ENCODE measurements at regions not wholly inside any gene's neighbourhood (a gene's known extent, or its start where the extent isn't known, plus 50 kb on each side); places are given as distances from the start of the nearest gene placed in this dataset.

GRCh38 chr21:28779914-28780313 lies 212.8 kb downstream of the LTN1 start:
- TF ChIP-seq CTCF (IDR thresholded peaks at IDR 0.05; ENCODE audit: insufficient read depth, low read depth, low read length, missing control alignments): no peak
- no peak overlapping the region for H3K4me3 ChIP-seq (ENCODE audit: low read length)
- no peak for DNase-seq (ENCODE audit: low read depth)

- H3K4me3 ChIP-seq (ENCODE audit: low read length): no peak overlapping the region
- TF ChIP-seq CTCF (IDR thresholded peaks at IDR 0.05; ENCODE audit: insufficient read depth, low read depth, low read length, missing control alignments): no peak
- no peak for DNase-seq (ENCODE audit: low read depth)
Observed at GRCh38 chr21:28776251-28776650, 216.4 kb downstream of the LTN1 start.

GRCh38 chr21:28775071-28775470 lies 217.6 kb downstream of the LTN1 start:
- DNase-seq (ENCODE audit: low read depth): no peak
- TF ChIP-seq CTCF (IDR thresholded peaks at IDR 0.05; ENCODE audit: insufficient read depth, low read depth, low read length, missing control alignments): no peak
- H3K4me3 ChIP-seq (ENCODE audit: low read length): no peak overlapping the region

- DNase-seq (ENCODE audit: low read depth): no peak
- TF ChIP-seq CTCF (IDR thresholded peaks at IDR 0.05; ENCODE audit: insufficient read depth, low read depth, low read length, missing control alignments): no peak
- H3K4me3 ChIP-seq (ENCODE audit: low read length): no peak overlapping the region
Observed at GRCh38 chr21:28773036-28773435, 219.6 kb downstream of the LTN1 start.

GRCh38 chr21:28771790-28772501 lies 220.7 kb downstream of the LTN1 start:
- no peak overlapping the region for H3K4me3 ChIP-seq (ENCODE audit: low read length)
- no peak for TF ChIP-seq CTCF (IDR thresholded peaks at IDR 0.05; ENCODE audit: insufficient read depth, low read depth, low read length, missing control alignments)
- DNase-seq (ENCODE audit: low read depth): no peak

- no peak for DNase-seq (ENCODE audit: low read depth)
- no peak overlapping the region for H3K4me3 ChIP-seq (ENCODE audit: low read length)
- TF ChIP-seq CTCF (IDR thresholded peaks at IDR 0.05; ENCODE audit: insufficient read depth, low read depth, low read length, missing control alignments): no peak
Observed at GRCh38 chr21:28770867-28771661, 221.6 kb downstream of the LTN1 start.
